Fibroblast of skin of scalp (primary cell): ENCODE measurements at regions not wholly inside any gene's neighbourhood (a gene's known extent, or its start where the extent isn't known, plus 50 kb on each side); places are given as distances from the start of the nearest gene placed in this dataset.

Experiments
- DNase-seq: peaks from one replicate; pipeline ENCODE4 v3.0.0-alpha.2; 2013

DNA sequence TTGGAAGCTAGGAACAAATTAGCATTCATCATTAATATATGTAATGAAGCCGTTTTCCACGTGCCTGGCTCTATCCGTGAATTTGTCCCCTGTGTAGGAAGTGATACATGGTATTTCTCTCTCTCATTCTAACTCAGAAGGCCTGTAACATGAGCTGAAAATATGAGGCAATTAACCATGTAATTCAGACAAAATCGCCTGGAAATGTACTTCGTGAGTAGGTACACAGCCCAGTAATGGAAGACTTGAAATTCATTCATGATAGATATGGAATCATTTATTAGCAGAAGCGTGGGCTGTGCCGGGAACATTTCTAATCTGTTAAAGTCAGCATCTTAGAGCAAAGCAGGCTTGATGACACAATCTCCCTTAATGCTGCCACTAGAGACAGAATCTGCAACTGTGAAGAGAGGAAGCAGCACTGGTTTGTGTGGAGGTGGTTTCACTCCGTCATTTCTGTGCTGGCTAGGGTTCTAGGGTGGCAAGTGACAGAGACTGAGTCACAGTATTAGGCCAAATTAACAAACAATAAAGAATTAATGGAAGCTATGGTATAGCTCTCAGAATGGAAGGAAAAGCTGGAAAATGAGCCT is 225.0 kb upstream of the PROK2 start:
- peak; percentile 11 for DNase-seq

DNA sequence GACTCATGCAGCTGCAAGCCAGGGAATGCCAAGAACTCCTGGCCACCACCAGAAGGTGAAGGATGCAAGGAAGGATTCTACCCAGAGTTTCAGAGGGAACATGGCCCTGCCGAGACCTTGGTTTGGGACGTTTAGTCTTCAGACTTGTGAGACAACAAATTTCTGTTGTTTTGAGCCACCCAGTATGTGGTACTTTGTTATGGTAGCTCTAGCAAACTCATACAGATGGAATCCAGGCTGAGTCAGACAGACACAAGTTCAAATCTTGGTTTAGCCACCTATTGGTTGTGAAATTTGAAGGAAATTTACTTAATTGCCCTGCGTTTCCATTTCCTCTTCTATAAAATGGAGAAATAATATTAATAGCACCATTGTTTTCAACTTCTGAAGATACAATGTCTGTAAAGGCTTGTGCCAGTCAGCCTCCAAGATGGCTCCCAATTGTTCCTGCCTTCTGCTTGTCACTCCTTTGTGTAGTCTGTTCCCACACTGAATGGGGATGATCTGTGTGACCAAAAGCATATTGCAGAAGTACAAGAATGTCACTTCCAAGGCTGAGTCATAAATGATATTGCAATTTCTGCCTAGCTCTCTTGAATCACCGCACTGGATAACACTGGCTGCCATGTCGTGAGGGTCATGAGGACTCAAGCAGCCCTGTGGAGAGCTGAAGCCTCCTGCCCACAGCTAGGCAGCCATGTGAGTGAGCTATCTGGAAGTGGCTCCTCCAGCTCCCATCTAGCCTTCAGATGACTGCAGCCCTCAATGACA is 223.5 kb upstream of the PROK2 start:
- peak; percentile 60 for DNase-seq

GRCh38 chr3:72006631-72007556 is 221.9 kb upstream of the PROK2 start:
- no peak for DNase-seq

GRCh38 chr3:72004749-72005292 is 219.9 kb upstream of the PROK2 start:
- DNase-seq: peak; percentile 70

- DNase-seq: no peak
Measured at GRCh38 chr3:72003936-72004335, 219.0 kb upstream of the PROK2 start.

- DNase-seq: no peak
Measured at GRCh38 chr3:72001758-72002157, 216.8 kb upstream of the PROK2 start.

DNA sequence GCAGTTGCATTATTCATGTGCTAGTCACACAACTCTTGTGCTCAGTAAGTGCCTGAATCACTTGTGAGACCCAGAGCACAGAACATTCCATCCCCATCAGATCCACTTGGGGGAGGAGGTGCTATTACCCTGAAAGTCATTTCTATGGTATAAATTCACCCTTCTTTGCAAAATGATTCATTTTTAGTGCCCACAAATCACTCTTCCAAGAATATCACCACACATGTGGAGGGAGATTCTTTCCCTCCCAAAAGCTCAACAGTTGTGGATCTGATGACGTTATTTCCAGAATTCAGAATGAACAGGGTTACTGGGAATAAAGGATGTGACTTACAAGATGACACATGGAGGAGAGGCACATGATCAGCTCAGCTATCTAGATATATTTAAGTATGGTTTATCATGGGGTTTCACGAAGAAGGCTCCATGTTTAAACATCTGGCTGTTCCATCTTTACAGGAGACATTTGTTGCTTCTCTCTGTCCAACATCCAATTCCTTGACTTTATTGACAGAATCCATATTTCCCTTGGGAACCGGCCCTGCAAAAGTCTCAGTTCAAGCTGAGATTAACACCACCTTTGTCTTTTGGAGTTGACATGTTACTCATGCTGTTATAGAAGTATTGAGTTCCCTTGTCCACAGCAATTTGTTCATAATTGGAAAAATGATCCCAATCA is 214.2 kb upstream of the PROK2 start:
- peak; percentile 97 for DNase-seq

DNA sequence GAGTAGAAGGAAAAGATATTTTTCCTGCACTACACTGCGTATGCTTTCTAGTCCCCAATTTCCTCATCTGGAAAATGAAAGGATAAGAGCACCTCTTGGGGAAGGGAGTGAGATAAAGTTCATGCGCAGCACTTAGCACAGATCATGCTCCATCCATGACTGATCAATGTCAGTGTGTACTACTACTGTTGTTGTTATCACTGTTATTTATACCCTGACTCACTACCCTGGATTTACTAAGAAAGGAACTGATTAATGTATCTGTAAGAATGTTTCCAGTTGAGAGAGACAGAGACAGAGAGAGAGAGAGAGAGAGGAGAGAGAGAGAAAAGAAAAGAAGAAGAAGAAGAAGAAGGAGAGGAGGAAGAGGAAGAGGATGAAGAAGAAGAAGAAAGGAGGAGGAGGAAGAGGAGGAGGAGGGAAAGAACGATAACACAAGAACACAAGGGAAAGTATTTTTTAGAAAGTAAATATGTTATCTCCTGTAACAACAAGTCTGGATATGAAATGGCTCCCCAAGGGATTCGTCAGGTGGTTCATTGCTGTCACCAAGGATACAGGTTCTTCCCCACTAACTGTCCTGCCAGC is 212.2 kb upstream of the PROK2 start:
- DNase-seq: no peak

DNA sequence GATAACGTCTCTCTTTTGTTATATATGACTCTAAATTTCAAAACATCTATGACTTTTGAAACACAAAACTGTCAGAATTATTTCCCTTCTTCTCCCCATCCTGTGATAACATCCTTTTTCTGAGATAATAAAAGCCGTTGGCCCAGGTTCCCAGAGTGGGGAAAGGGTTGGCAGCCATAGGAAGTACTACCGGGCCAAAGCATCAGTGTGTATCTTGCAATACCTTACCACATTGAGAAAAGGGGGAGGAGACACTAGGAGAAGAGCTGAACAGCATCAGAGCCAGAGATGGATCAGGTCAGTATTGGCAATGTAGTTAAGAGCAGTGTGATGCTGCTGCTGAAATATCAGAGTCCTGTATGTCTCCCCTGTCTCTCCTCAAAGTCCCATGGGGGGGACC is 210.0 kb upstream of the PROK2 start:
- DNase-seq: no peak

DNA sequence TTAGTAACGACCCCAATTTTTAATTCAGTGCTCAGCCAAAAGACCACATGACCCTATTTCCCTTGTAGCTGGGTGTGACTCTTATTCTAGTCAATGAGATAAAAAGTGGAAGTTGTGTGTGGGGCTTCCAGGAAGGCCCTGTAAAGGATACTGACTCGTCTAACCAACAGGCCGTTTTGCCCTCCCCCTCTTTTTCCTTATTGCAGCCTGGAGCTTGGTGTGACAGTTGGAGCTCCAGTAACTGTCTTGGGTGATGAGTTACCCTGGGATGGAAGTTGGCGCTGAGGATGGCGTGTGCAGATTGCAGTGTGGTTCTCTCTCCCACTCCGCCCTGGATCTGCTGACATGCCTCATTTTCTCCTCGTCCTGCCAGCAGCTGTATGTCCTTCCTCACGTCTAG is 209.3 kb upstream of the PROK2 start:
- no peak for DNase-seq

GRCh38 chr3:71991681-71992080 is 206.7 kb upstream of the PROK2 start:
- no peak for DNase-seq

DNA sequence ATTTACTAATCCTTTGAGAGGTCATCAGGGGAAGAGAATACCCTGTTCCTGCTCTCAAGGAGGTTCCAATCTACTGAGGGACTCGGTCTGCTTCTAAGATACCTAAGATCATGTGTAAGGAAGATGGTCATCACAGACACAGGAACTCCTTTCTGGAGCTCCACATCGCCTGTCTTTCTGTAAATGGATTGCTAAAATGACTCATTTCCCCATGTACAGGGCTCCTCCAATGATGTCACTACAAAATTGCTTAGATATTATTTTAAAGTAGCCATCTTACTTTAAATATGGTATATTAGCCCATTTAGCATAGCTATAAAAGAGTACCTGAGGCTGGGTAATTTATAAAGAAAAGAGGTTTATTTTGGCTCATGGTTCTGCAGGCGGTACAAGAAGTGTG is 206.1 kb upstream of the PROK2 start:
- no peak for DNase-seq

DNA sequence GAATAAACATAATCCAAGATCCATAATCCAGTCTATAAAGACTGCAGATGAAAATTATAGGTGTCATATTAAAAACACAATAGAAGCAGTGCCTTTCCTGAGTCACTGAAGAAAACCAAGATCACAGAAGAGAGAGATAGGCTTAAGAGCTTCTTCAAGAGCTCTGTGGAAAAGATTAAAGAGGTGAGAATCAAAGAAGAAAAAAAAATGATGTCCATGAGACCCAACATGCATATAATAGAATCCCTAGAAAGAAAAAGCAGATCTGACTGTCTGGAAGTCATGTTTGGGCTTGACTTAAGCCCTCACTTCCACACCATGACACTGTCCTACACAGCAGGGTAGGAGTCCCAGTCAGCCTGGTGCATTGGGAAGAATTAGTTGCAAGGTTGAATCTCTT is 205.6 kb upstream of the PROK2 start:
- no peak for DNase-seq

- peak; percentile 74 for DNase-seq
Measured at GRCh38 chr3:71989165-71989564, 204.2 kb upstream of the PROK2 start.

DNA sequence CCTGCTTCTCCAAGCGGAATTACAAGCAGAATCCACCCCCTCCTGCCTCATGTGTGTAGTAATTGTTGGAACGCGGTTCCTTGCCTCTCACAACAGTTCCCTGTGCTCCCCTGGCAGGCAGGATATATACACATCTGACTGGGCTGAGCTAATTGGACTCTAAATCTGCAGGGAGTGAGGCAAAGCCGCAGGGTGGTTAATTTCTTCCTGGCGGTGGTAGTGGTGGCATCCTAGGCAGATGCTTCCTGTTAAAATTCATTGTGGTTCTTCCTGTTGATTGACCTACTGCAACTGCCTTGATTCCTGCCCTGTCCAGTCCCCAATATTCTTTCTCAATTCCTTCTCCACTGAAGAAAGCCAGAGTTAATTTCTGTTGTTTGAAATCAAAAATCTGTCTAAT is 202.9 kb upstream of the PROK2 start:
- DNase-seq: peak; percentile 64

GRCh38 chr3:71987089-71987735 is 202.3 kb upstream of the PROK2 start:
- DNase-seq: peak; percentile 50

DNA sequence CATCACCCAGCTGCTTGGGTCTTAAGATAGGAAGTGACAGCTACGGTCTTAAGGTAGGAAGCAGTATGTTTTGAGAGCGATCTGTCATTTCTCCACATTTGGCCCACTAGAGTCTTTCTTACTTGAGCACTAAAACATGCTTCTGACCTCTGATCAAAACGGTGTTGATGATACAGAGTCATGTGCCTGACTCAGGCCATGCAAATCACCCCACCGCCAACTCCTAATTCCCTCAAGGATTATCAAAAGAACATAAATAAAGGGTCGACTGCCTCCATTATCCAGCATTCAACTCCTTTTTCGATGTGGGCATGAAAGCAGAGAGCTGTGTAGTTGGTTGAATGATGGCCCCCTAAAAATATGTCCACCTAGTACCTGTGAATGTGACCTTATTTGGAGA is 201.7 kb upstream of the PROK2 start:
- no peak for DNase-seq

- no peak for DNase-seq
Measured at GRCh38 chr3:71984843-71985613, 200.1 kb upstream of the PROK2 start.

DNA sequence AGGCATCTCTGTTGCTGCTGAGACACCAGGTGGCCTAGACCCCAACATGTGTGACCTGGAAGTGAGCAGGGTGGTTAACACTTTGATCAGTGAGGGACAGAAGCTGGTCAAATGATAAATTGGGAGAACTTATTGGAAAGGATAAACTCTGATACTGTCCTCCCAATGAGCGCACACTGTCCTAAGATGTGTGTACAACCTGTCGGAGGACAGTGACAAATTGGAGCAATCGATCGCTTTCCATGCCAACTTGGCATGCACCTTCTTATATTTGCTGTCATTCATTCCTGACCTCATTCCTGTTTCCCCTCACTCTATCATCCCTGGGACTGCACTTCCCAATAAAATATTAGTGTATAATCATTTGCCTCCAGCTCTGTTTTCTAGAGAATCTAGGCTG is 198.7 kb upstream of the PROK2 start:
- no peak for DNase-seq

GRCh38 chr3:71982506-71983258 is 197.7 kb upstream of the PROK2 start:
- DNase-seq: peak; percentile 86
